ENCODE measurements at regions not wholly inside any gene's neighbourhood (a gene's known extent, or its start where the extent isn't known, plus 50 kb on each side); places are given as distances from the start of the nearest gene placed in this dataset.

GRCh38 chr2:38174131-38174530 lies 98.2 kb upstream of the CYP1B1 start:
- H3K4me3 ChIP-seq = no peak overlapping the region
- H3K36me3 ChIP-seq (ENCODE audit: insufficient read depth, low read length) = no peaks in the 10 kb centered on the region
- no peak for DNase-seq (ENCODE audit: low read depth, low spot score)
- no peak overlapping the region for H3K9ac ChIP-seq (ENCODE audit: insufficient read length)
- H3K27ac ChIP-seq = no peak overlapping the region
- no peaks in the 10 kb centered on the region for H3K9me3 ChIP-seq (ENCODE audit: low read depth, low read length)
- TF ChIP-seq FOXP2 (optimal IDR thresholded peaks at IDR 0.05; ENCODE audit: control extremely low read depth, extremely low read length, insufficient read depth) (no peak), EZH2 (IDR thresholded peaks at IDR 0.05) (no peak), POLR2AphosphoS5 (IDR thresholded peaks at IDR 0.05; ENCODE audit: borderline replicate concordance, low read depth, low read length) (no peak)

- Histone ChIP-seq H3K27ac (no peak overlapping the region), H3K36me3 (ENCODE audit: insufficient read depth, low read length) (no peaks in the 10 kb centered on the region), H3K9me3 (ENCODE audit: low read depth, low read length) (no peaks in the 10 kb centered on the region), H3K9ac (ENCODE audit: insufficient read length) (no peak overlapping the region), H3K4me3 (no peak overlapping the region)
- no peak for TF ChIP-seq FOXP2 (optimal IDR thresholded peaks at IDR 0.05; ENCODE audit: control extremely low read depth, extremely low read length, insufficient read depth)
- TF ChIP-seq EZH2 (IDR thresholded peaks at IDR 0.05) = no peak
- no peak for TF ChIP-seq POLR2AphosphoS5 (IDR thresholded peaks at IDR 0.05; ENCODE audit: borderline replicate concordance, low read depth, low read length)
- DNase-seq (ENCODE audit: low read depth, low spot score) = no peak
Measured at GRCh38 chr2:38173683-38174082, 97.7 kb upstream of the CYP1B1 start.

GRCh38 chr2:38171208-38171855 lies 95.4 kb upstream of the CYP1B1 start:
- H3K9me3 ChIP-seq (ENCODE audit: low read depth, low read length) = no peaks in the 10 kb centered on the region
- DNase-seq (ENCODE audit: low read depth, low spot score) = no peak
- no peaks in the 10 kb centered on the region for H3K36me3 ChIP-seq (ENCODE audit: insufficient read depth, low read length)
- no peak overlapping the region for H3K27ac ChIP-seq
- H3K9ac ChIP-seq (ENCODE audit: insufficient read length) = no peak overlapping the region
- H3K4me3 ChIP-seq = no peak overlapping the region
- TF ChIP-seq POLR2AphosphoS5 (IDR thresholded peaks at IDR 0.05; ENCODE audit: borderline replicate concordance, low read depth, low read length) = no peak
- no peak for TF ChIP-seq EZH2 (IDR thresholded peaks at IDR 0.05)
- no peak for TF ChIP-seq FOXP2 (optimal IDR thresholded peaks at IDR 0.05; ENCODE audit: control extremely low read depth, extremely low read length, insufficient read depth)

GRCh38 chr2:38170733-38171132 lies 94.8 kb upstream of the CYP1B1 start:
- Histone ChIP-seq H3K9me3 (ENCODE audit: low read depth, low read length) (no peaks in the 10 kb centered on the region), H3K36me3 (ENCODE audit: insufficient read depth, low read length) (no peaks in the 10 kb centered on the region), H3K27ac (no peak overlapping the region), H3K9ac (ENCODE audit: insufficient read length) (no peak overlapping the region), H3K4me3 (no peak overlapping the region)
- TF ChIP-seq POLR2AphosphoS5 (IDR thresholded peaks at IDR 0.05; ENCODE audit: borderline replicate concordance, low read depth, low read length) = no peak
- TF ChIP-seq EZH2 (IDR thresholded peaks at IDR 0.05) = no peak
- no peak for TF ChIP-seq FOXP2 (optimal IDR thresholded peaks at IDR 0.05; ENCODE audit: control extremely low read depth, extremely low read length, insufficient read depth)
- DNase-seq (ENCODE audit: low read depth, low spot score) = no peak

GRCh38 chr2:38170067-38170466 lies 94.1 kb upstream of the CYP1B1 start:
- Histone ChIP-seq H3K9ac (ENCODE audit: insufficient read length) (no peak overlapping the region), H3K4me3 (no peak overlapping the region), H3K27ac (no peak overlapping the region), H3K9me3 (ENCODE audit: low read depth, low read length) (no peaks in the 10 kb centered on the region), H3K36me3 (ENCODE audit: insufficient read depth, low read length) (no peaks in the 10 kb centered on the region)
- DNase-seq (ENCODE audit: low read depth, low spot score) = no peak
- TF ChIP-seq EZH2 (IDR thresholded peaks at IDR 0.05) = no peak
- no peak for TF ChIP-seq FOXP2 (optimal IDR thresholded peaks at IDR 0.05; ENCODE audit: control extremely low read depth, extremely low read length, insufficient read depth)
- no peak for TF ChIP-seq POLR2AphosphoS5 (IDR thresholded peaks at IDR 0.05; ENCODE audit: borderline replicate concordance, low read depth, low read length)

- no peak overlapping the region for H3K4me3 ChIP-seq
- no peaks in the 10 kb centered on the region for H3K9me3 ChIP-seq (ENCODE audit: low read depth, low read length)
- H3K9ac ChIP-seq (ENCODE audit: insufficient read length) = no peak overlapping the region
- TF ChIP-seq POLR2AphosphoS5 (IDR thresholded peaks at IDR 0.05; ENCODE audit: borderline replicate concordance, low read depth, low read length) (no peak), FOXP2 (optimal IDR thresholded peaks at IDR 0.05; ENCODE audit: control extremely low read depth, extremely low read length, insufficient read depth) (no peak), EZH2 (IDR thresholded peaks at IDR 0.05) (no peak)
- H3K27ac ChIP-seq = no peak overlapping the region
- DNase-seq (ENCODE audit: low read depth, low spot score) = no peak
- H3K36me3 ChIP-seq (ENCODE audit: insufficient read depth, low read length) = no peaks in the 10 kb centered on the region
Measured at GRCh38 chr2:38168710-38169480, 92.9 kb upstream of the CYP1B1 start.

GRCh38 chr2:38167968-38168350 lies 92.0 kb upstream of the CYP1B1 start:
- H3K27ac ChIP-seq = no peak overlapping the region
- H3K9ac ChIP-seq (ENCODE audit: insufficient read length) = no peak overlapping the region
- no peaks in the 10 kb centered on the region for H3K9me3 ChIP-seq (ENCODE audit: low read depth, low read length)
- DNase-seq (ENCODE audit: low read depth, low spot score) = no peak
- H3K4me3 ChIP-seq = no peak overlapping the region
- H3K36me3 ChIP-seq (ENCODE audit: insufficient read depth, low read length) = no peaks in the 10 kb centered on the region
- TF ChIP-seq EZH2 (IDR thresholded peaks at IDR 0.05) (no peak), FOXP2 (optimal IDR thresholded peaks at IDR 0.05; ENCODE audit: control extremely low read depth, extremely low read length, insufficient read depth) (no peak), POLR2AphosphoS5 (IDR thresholded peaks at IDR 0.05; ENCODE audit: borderline replicate concordance, low read depth, low read length) (no peak)

- Histone ChIP-seq H3K36me3 (ENCODE audit: insufficient read depth, low read length) (no peaks in the 10 kb centered on the region), H3K27ac (no peak overlapping the region), H3K4me3 (no peak overlapping the region), H3K9me3 (ENCODE audit: low read depth, low read length) (no peaks in the 10 kb centered on the region), H3K9ac (ENCODE audit: insufficient read length) (no peak overlapping the region)
- DNase-seq (ENCODE audit: low read depth, low spot score) = no peak
- TF ChIP-seq POLR2AphosphoS5 (IDR thresholded peaks at IDR 0.05; ENCODE audit: borderline replicate concordance, low read depth, low read length) (no peak), FOXP2 (optimal IDR thresholded peaks at IDR 0.05; ENCODE audit: control extremely low read depth, extremely low read length, insufficient read depth) (no peak), EZH2 (IDR thresholded peaks at IDR 0.05) (no peak)
Measured at GRCh38 chr2:38165698-38166097, 89.7 kb upstream of the CYP1B1 start.

Measured in SK-N-MC (cell line).